ENCODE measurements at regions not wholly inside any gene's neighbourhood (a gene's known extent, or its start where the extent isn't known, plus 50 kb on each side); places are given as distances from the start of the nearest gene placed in this dataset.
"Not testable (repeated sequence)": the region's sequence is repeated elsewhere in the genome, so short reads cannot be mapped to it uniquely, and the experiment has no call there.

- H3K27ac ChIP-seq (ENCODE audit: low read depth, low read length): no peak overlapping the region
- H3K27me3 ChIP-seq (ENCODE audit: control insufficient read depth in 1 of 2, insufficient read depth in 2 of 2, low read length in 2 of 2): no peaks in the 10 kb centered on the region
- no peak overlapping the region for H3K9ac ChIP-seq (ENCODE audit: low read depth in 1 of 2, low read length in 2 of 2)
- H3K36me3 ChIP-seq (ENCODE audit: control insufficient read depth in 1 of 2, insufficient read depth in 2 of 2, low read length in 2 of 2): no peaks in the 10 kb centered on the region
- no peak overlapping the region for H3K4me3 ChIP-seq (ENCODE audit: low read depth in 1 of 2, low read length in 2 of 2)
- H3K4me1 ChIP-seq (ENCODE audit: control insufficient read depth in 1 of 2, insufficient read depth in 2 of 2, low read length in 2 of 2): no peaks in the 10 kb centered on the region
- H3K9me3 ChIP-seq (ENCODE audit: control insufficient read depth in 1 of 2, low read length in 2 of 2): no peaks in the 10 kb centered on the region
These were observed 577.4 kb downstream of the TBL1XR1 start for GRCh38 chr3:176619833-176620232.

GRCh38 chr3:176615826-176616225 is 581.5 kb downstream of the TBL1XR1 start:
- no peaks in the 10 kb centered on the region for H3K27me3 ChIP-seq (ENCODE audit: control insufficient read depth in 1 of 2, insufficient read depth in 2 of 2, low read length in 2 of 2)
- no peak overlapping the region for H3K4me3 ChIP-seq (ENCODE audit: low read depth in 1 of 2, low read length in 2 of 2)
- H3K4me1 ChIP-seq (ENCODE audit: control insufficient read depth in 1 of 2, insufficient read depth in 2 of 2, low read length in 2 of 2): no peaks in the 10 kb centered on the region
- no peak overlapping the region for H3K27ac ChIP-seq (ENCODE audit: low read depth, low read length)
- no peaks in the 10 kb centered on the region for H3K9me3 ChIP-seq (ENCODE audit: control insufficient read depth in 1 of 2, low read length in 2 of 2)
- H3K36me3 ChIP-seq (ENCODE audit: control insufficient read depth in 1 of 2, insufficient read depth in 2 of 2, low read length in 2 of 2): no peaks in the 10 kb centered on the region
- no peak overlapping the region for H3K9ac ChIP-seq (ENCODE audit: low read depth in 1 of 2, low read length in 2 of 2)

- H3K9ac ChIP-seq (ENCODE audit: low read depth in 1 of 2, low read length in 2 of 2): no peak overlapping the region
- H3K4me1 ChIP-seq (ENCODE audit: control insufficient read depth in 1 of 2, insufficient read depth in 2 of 2, low read length in 2 of 2): no peaks in the 10 kb centered on the region
- H3K9me3 ChIP-seq (ENCODE audit: control insufficient read depth in 1 of 2, low read length in 2 of 2): no peaks in the 10 kb centered on the region
- H3K4me3 ChIP-seq (ENCODE audit: low read depth in 1 of 2, low read length in 2 of 2): no peak overlapping the region
- no peaks in the 10 kb centered on the region for H3K36me3 ChIP-seq (ENCODE audit: control insufficient read depth in 1 of 2, insufficient read depth in 2 of 2, low read length in 2 of 2)
- H3K27me3 ChIP-seq (ENCODE audit: control insufficient read depth in 1 of 2, insufficient read depth in 2 of 2, low read length in 2 of 2): no peaks in the 10 kb centered on the region
- H3K27ac ChIP-seq (ENCODE audit: low read depth, low read length): no peak overlapping the region
These were observed 585.6 kb downstream of the TBL1XR1 start for GRCh38 chr3:176611703-176612102.

- Histone ChIP-seq H3K4me3 (ENCODE audit: low read depth in 1 of 2, low read length in 2 of 2) (no peak overlapping the region), H3K9me3 (ENCODE audit: control insufficient read depth in 1 of 2, low read length in 2 of 2) (no peaks in the 10 kb centered on the region), H3K4me1 (ENCODE audit: control insufficient read depth in 1 of 2, insufficient read depth in 2 of 2, low read length in 2 of 2) (no peaks in the 10 kb centered on the region), H3K36me3 (ENCODE audit: control insufficient read depth in 1 of 2, insufficient read depth in 2 of 2, low read length in 2 of 2) (no peaks in the 10 kb centered on the region), H3K27me3 (ENCODE audit: control insufficient read depth in 1 of 2, insufficient read depth in 2 of 2, low read length in 2 of 2) (no peaks in the 10 kb centered on the region), H3K9ac (ENCODE audit: low read depth in 1 of 2, low read length in 2 of 2) (no peak overlapping the region), H3K27ac (ENCODE audit: low read depth, low read length) (no peak overlapping the region)
These were observed 587.9 kb downstream of the TBL1XR1 start for GRCh38 chr3:176609361-176609760.

GRCh38 chr3:176605553-176605952 is 591.7 kb downstream of the TBL1XR1 start:
- not testable (repeated sequence) for H3K36me3 ChIP-seq (ENCODE audit: control insufficient read depth in 1 of 2, insufficient read depth in 2 of 2, low read length in 2 of 2); H3K27me3 ChIP-seq (ENCODE audit: control insufficient read depth in 1 of 2, insufficient read depth in 2 of 2, low read length in 2 of 2); H3K9ac ChIP-seq (ENCODE audit: low read depth in 1 of 2, low read length in 2 of 2); H3K9me3 ChIP-seq (ENCODE audit: control insufficient read depth in 1 of 2, low read length in 2 of 2); H3K4me1 ChIP-seq (ENCODE audit: control insufficient read depth in 1 of 2, insufficient read depth in 2 of 2, low read length in 2 of 2); H3K4me3 ChIP-seq (ENCODE audit: low read depth in 1 of 2, low read length in 2 of 2); H3K27ac ChIP-seq (ENCODE audit: low read depth, low read length)

GRCh38 chr3:176595307-176595706 is 602.0 kb downstream of the TBL1XR1 start:
- H3K4me3 ChIP-seq (ENCODE audit: low read depth in 1 of 2, low read length in 2 of 2): no peak overlapping the region
- H3K36me3 ChIP-seq (ENCODE audit: control insufficient read depth in 1 of 2, insufficient read depth in 2 of 2, low read length in 2 of 2): no peaks in the 10 kb centered on the region
- H3K9ac ChIP-seq (ENCODE audit: low read depth in 1 of 2, low read length in 2 of 2): no peak overlapping the region
- H3K9me3 ChIP-seq (ENCODE audit: control insufficient read depth in 1 of 2, low read length in 2 of 2): no peaks in the 10 kb centered on the region
- H3K27me3 ChIP-seq (ENCODE audit: control insufficient read depth in 1 of 2, insufficient read depth in 2 of 2, low read length in 2 of 2): no peaks in the 10 kb centered on the region
- H3K4me1 ChIP-seq (ENCODE audit: control insufficient read depth in 1 of 2, insufficient read depth in 2 of 2, low read length in 2 of 2): no peaks in the 10 kb centered on the region
- H3K27ac ChIP-seq (ENCODE audit: low read depth, low read length): no peak overlapping the region

GRCh38 chr3:176590722-176591121 is 606.6 kb downstream of the TBL1XR1 start:
- Histone ChIP-seq H3K4me3 (ENCODE audit: low read depth in 1 of 2, low read length in 2 of 2) (no peak overlapping the region), H3K4me1 (ENCODE audit: control insufficient read depth in 1 of 2, insufficient read depth in 2 of 2, low read length in 2 of 2) (no peaks in the 10 kb centered on the region), H3K36me3 (ENCODE audit: control insufficient read depth in 1 of 2, insufficient read depth in 2 of 2, low read length in 2 of 2) (no peaks in the 10 kb centered on the region), H3K9ac (ENCODE audit: low read depth in 1 of 2, low read length in 2 of 2) (no peak overlapping the region), H3K27ac (ENCODE audit: low read depth, low read length) (no peak overlapping the region), H3K27me3 (ENCODE audit: control insufficient read depth in 1 of 2, insufficient read depth in 2 of 2, low read length in 2 of 2) (no peaks in the 10 kb centered on the region), H3K9me3 (ENCODE audit: control insufficient read depth in 1 of 2, low read length in 2 of 2) (no peaks in the 10 kb centered on the region)

- no peaks in the 10 kb centered on the region for H3K36me3 ChIP-seq (ENCODE audit: control insufficient read depth in 1 of 2, insufficient read depth in 2 of 2, low read length in 2 of 2)
- no peaks in the 10 kb centered on the region for H3K9me3 ChIP-seq (ENCODE audit: control insufficient read depth in 1 of 2, low read length in 2 of 2)
- no peaks in the 10 kb centered on the region for H3K4me1 ChIP-seq (ENCODE audit: control insufficient read depth in 1 of 2, insufficient read depth in 2 of 2, low read length in 2 of 2)
- H3K9ac ChIP-seq (ENCODE audit: low read depth in 1 of 2, low read length in 2 of 2): no peak overlapping the region
- H3K27ac ChIP-seq (ENCODE audit: low read depth, low read length): no peak overlapping the region
- H3K4me3 ChIP-seq (ENCODE audit: low read depth in 1 of 2, low read length in 2 of 2): no peak overlapping the region
- H3K27me3 ChIP-seq (ENCODE audit: control insufficient read depth in 1 of 2, insufficient read depth in 2 of 2, low read length in 2 of 2): no peaks in the 10 kb centered on the region
These were observed 610.2 kb downstream of the TBL1XR1 start for GRCh38 chr3:176587089-176587488.

GRCh38 chr3:176584413-176585176 is 612.7 kb downstream of the TBL1XR1 start:
- H3K9me3 ChIP-seq (ENCODE audit: control insufficient read depth in 1 of 2, low read length in 2 of 2): no peaks in the 10 kb centered on the region
- no peak overlapping the region for H3K9ac ChIP-seq (ENCODE audit: low read depth in 1 of 2, low read length in 2 of 2)
- no peaks in the 10 kb centered on the region for H3K27me3 ChIP-seq (ENCODE audit: control insufficient read depth in 1 of 2, insufficient read depth in 2 of 2, low read length in 2 of 2)
- no peak overlapping the region for H3K4me3 ChIP-seq (ENCODE audit: low read depth in 1 of 2, low read length in 2 of 2)
- H3K4me1 ChIP-seq (ENCODE audit: control insufficient read depth in 1 of 2, insufficient read depth in 2 of 2, low read length in 2 of 2): no peaks in the 10 kb centered on the region
- H3K36me3 ChIP-seq (ENCODE audit: control insufficient read depth in 1 of 2, insufficient read depth in 2 of 2, low read length in 2 of 2): no peaks in the 10 kb centered on the region
- H3K27ac ChIP-seq (ENCODE audit: low read depth, low read length): no peak overlapping the region

- Histone ChIP-seq H3K9ac (ENCODE audit: low read depth in 1 of 2, low read length in 2 of 2) (no peak overlapping the region), H3K9me3 (ENCODE audit: control insufficient read depth in 1 of 2, low read length in 2 of 2) (no peaks in the 10 kb centered on the region), H3K27ac (ENCODE audit: low read depth, low read length) (no peak overlapping the region), H3K4me3 (ENCODE audit: low read depth in 1 of 2, low read length in 2 of 2) (no peak overlapping the region), H3K36me3 (ENCODE audit: control insufficient read depth in 1 of 2, insufficient read depth in 2 of 2, low read length in 2 of 2) (no peaks in the 10 kb centered on the region), H3K4me1 (ENCODE audit: control insufficient read depth in 1 of 2, insufficient read depth in 2 of 2, low read length in 2 of 2) (no peaks in the 10 kb centered on the region), H3K27me3 (ENCODE audit: control insufficient read depth in 1 of 2, insufficient read depth in 2 of 2, low read length in 2 of 2) (no peaks in the 10 kb centered on the region)
These were observed 613.3 kb downstream of the TBL1XR1 start for GRCh38 chr3:176583956-176584355.

Data from duodenal mucosa (tissue), 2 donors.